Endodermal cell (in vitro differentiated cells): ENCODE measurements at regions not wholly inside any gene's neighbourhood (a gene's known extent, or its start where the extent isn't known, plus 50 kb on each side); places are given as distances from the start of the nearest gene placed in this dataset.
"Not testable (repeated sequence)": the region's sequence is repeated elsewhere in the genome, so short reads cannot be mapped to it uniquely, and the experiment has no call there.

Experiments used
- DNase-seq: peaks from one replicate; pipeline ENCODE4 v3.0.0-alpha.2; 2017
- H3K27ac ChIP-seq: 2 replicates; pipeline ENCODE4 v1.5.1; 2013; ENCODE audit warnings: mild to moderate bottlenecking, low read depth, low read length, moderate library complexity
- H3K27me3 ChIP-seq: 2 replicates; pipeline ENCODE4 v1.6.1; 2013; ENCODE audit warnings: mild to moderate bottlenecking, low read length, moderate library complexity; ENCODE audit not compliant: insufficient read depth, control insufficient read depth, poor library complexity, severe bottlenecking
- H3K36me3 ChIP-seq: 2 replicates; pipeline ENCODE4 v1.7.0; 2013; ENCODE audit warnings: mild to moderate bottlenecking, low read length, moderate library complexity; ENCODE audit not compliant: control insufficient read depth, insufficient read depth
- H3K4me1 ChIP-seq: one replicate; pipeline ENCODE4 v1.7.0; 2013; ENCODE audit warnings: low read length; ENCODE audit not compliant: control insufficient read depth, insufficient read depth
- H3K4me3 ChIP-seq: 2 replicates; pipeline ENCODE4 v1.5.1; 2013; ENCODE audit warnings: mild to moderate bottlenecking, low read length, moderate library complexity
- H3K9ac ChIP-seq: 2 replicates; pipeline ENCODE4 v1.6.1; 2013; ENCODE audit warnings: mild to moderate bottlenecking, low read length, moderate library complexity; ENCODE audit not compliant: poor library complexity, severe bottlenecking; ENCODE audit errors: extremely low read depth
- H3K9me3 ChIP-seq: 2 replicates; pipeline ENCODE4 v1.6.1; 2013; ENCODE audit warnings: mild to moderate bottlenecking, low read length, moderate library complexity; ENCODE audit not compliant: control insufficient read depth
- H3K27ac Mint-ChIP-seq: 2 replicates; pipeline ENCODE4 v1.8.0; 2020; ENCODE audit warnings: mixed read lengths
- H3K27me3 Mint-ChIP-seq: 2 replicates; pipeline ENCODE4 v1.8.0; 2021; ENCODE audit warnings: mild to moderate bottlenecking, mixed read lengths; ENCODE audit not compliant: insufficient read depth
- H3K36me3 Mint-ChIP-seq: 2 replicates; pipeline ENCODE4 v1.8.0; 2020; ENCODE audit warnings: low read depth, mixed read lengths
- H3K4me1 Mint-ChIP-seq: 2 replicates; pipeline ENCODE4 v1.8.0; 2020; ENCODE audit warnings: mixed read lengths
- H3K4me3 Mint-ChIP-seq: 2 replicates; pipeline ENCODE4 v1.8.0; 2020; ENCODE audit warnings: mild to moderate bottlenecking, moderate library complexity, mixed read lengths
- H3K9me3 Mint-ChIP-seq: 2 replicates; pipeline ENCODE4 v1.8.0; 2020; ENCODE audit warnings: mild to moderate bottlenecking, mixed read lengths
- WGBS, 2 experiments: methylation state at CpG; one replicate each; pipeline versions ENCODE4 v1.1.5 to v1.1.7; 2013; ENCODE audit warnings: missing lambda C conversion rate in 2 of 2, mixed read lengths in 1 of 2; ENCODE audit not compliant: insufficient coverage in 1 of 2, insufficient read length in 1 of 2; 5-methylcytosine and 5-hydroxymethylcytosine counted together
- TF ChIP-seq, protein P1 (sequence below): fragments of 200-600 bp; sonication (generic); conservative IDR thresholded peaks from 2 replicates; pipeline ENCODE4 v1.5.0; 2021; ENCODE audit warnings: antibody characterized with exemption, mild to moderate bottlenecking

DNA sequence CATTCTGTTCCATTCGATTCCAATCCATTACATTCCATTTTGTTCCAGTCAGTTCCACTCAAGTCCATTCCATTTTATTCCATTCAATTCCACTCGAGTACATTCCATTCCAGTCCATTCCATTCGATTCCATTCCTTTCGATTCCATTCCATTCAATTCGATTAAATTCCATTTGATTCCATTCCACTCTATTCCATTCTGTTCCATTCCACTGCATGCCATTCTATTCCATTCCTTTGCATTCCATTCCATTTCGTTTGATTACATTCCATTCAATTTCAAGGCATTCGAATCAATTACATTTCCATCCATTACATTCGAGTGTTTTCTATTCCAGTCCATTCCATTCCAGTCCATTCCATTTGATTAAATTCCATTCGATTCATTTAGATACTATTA lies 2590.9 kb upstream of the TPTE start:
- H3K4me3 Mint-ChIP-seq, result not testable (repeated sequence)

DNA sequence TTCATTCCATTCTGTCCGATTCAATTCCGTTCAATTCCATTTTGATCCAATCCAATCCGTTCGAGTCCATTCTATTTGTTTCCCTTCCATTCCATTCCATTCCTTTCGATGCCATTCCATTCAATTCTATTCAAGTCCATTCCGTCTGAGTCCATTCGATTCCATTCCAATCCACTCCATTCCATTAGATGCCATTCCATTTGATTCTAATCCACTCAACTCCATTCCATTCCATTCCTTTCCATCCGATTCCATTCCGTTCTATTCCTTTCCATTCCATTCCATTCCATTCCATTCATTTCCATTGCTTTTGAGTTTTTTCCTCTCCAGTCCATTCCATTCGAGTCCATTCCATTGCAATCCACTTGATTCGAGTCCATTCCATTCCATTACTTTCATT lies 2589.3 kb upstream of the TPTE start:
- not testable (repeated sequence) for H3K36me3 ChIP-seq, DNase-seq, H3K27ac ChIP-seq, H3K4me1 ChIP-seq, H3K9ac ChIP-seq, H3K4me1 Mint-ChIP-seq, H3K9me3 Mint-ChIP-seq, H3K9me3 ChIP-seq, H3K27me3 Mint-ChIP-seq, H3K4me3 Mint-ChIP-seq, H3K27me3 ChIP-seq, H3K27ac Mint-ChIP-seq
- WGBS, 2 experiments, result 80 to 81% methylated on average over 11 of the region's 11 CpGs
- H3K4me3 ChIP-seq, result peak overlapping the region; percentile 17
- peaks cover 70% of the 10 kb centered on the region for H3K36me3 Mint-ChIP-seq

More for the DNA sequence above, 2590.9 kb upstream of the TPTE start:
- not testable (repeated sequence) for H3K27me3 Mint-ChIP-seq, H3K27ac Mint-ChIP-seq, H3K27me3 ChIP-seq, H3K36me3 ChIP-seq, H3K9ac ChIP-seq, H3K9me3 Mint-ChIP-seq, H3K27ac ChIP-seq, DNase-seq, H3K9me3 ChIP-seq, H3K4me1 Mint-ChIP-seq, H3K4me1 ChIP-seq
- H3K36me3 Mint-ChIP-seq, result peaks cover 66% of the 10 kb centered on the region
- 66 to 71% methylated on average over 9 of the region's 9 CpGs for WGBS, 2 experiments
- H3K4me3 ChIP-seq, result peak overlapping the region; percentile 17

DNA sequence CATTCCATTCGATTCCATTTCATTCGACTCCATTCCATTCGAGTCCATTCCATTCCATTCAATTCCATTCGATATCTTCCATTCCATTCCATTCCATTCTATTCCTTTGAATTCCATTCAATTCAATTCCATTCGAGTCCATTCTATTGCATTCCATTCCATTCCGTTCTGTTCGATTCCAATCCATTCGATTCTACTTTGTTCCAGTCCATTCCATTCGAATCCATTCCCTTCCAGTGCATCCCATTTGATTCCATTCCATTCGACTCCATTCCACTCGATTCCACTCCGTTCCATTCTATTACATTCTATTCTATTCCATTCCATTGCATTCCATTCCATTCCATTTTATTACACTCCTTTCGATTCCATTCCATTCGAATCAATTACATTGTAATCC lies 2588.5 kb upstream of the TPTE start:
- H3K9me3 ChIP-seq, H3K9me3 Mint-ChIP-seq, H3K27ac Mint-ChIP-seq, H3K27ac ChIP-seq, H3K36me3 ChIP-seq, H3K4me1 Mint-ChIP-seq, H3K4me1 ChIP-seq, H3K27me3 ChIP-seq, DNase-seq, H3K4me3 Mint-ChIP-seq, H3K27me3 Mint-ChIP-seq, H3K9ac ChIP-seq: not testable (repeated sequence)
- 75 to 77% methylated on average over 14 of the region's 14 CpGs for WGBS, 2 experiments
- peak overlapping the region; percentile 17 for H3K4me3 ChIP-seq
- peaks cover 72% of the 10 kb centered on the region for H3K36me3 Mint-ChIP-seq

DNA sequence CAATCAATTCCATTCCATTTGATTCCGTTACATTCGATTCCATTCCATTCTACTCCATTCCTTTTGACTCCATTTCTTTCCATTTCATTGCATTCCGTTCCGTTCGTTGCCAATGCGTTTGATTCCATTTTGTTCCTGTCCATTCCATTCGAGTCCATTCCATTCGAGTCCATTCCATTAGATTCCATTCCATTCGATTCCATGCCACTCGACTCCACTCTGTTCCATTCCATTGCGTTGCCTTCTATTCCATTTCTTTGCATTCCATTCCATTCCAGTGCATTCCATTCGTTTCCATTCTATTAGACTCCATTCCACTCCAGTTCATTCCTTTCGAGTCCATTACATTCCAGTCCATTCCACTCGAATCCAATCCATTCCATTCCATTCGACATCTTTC lies 2587.5 kb upstream of the TPTE start:
- no peak overlapping the region for H3K9ac ChIP-seq
- Mint-ChIP-seq H3K4me1 (no peaks in the 10 kb centered on the region), H3K27me3 (no peaks in the 10 kb centered on the region), H3K9me3 (no peaks in the 10 kb centered on the region), H3K27ac (no peak overlapping the region), H3K36me3 (peaks cover 67% of the 10 kb centered on the region), H3K4me3 (no peak overlapping the region)
- H3K4me1 ChIP-seq, result no peaks in the 10 kb centered on the region
- WGBS, 2 experiments, result 76 to 82% methylated on average over 15 of the region's 15 CpGs
- TF ChIP-seq, protein P1, sequence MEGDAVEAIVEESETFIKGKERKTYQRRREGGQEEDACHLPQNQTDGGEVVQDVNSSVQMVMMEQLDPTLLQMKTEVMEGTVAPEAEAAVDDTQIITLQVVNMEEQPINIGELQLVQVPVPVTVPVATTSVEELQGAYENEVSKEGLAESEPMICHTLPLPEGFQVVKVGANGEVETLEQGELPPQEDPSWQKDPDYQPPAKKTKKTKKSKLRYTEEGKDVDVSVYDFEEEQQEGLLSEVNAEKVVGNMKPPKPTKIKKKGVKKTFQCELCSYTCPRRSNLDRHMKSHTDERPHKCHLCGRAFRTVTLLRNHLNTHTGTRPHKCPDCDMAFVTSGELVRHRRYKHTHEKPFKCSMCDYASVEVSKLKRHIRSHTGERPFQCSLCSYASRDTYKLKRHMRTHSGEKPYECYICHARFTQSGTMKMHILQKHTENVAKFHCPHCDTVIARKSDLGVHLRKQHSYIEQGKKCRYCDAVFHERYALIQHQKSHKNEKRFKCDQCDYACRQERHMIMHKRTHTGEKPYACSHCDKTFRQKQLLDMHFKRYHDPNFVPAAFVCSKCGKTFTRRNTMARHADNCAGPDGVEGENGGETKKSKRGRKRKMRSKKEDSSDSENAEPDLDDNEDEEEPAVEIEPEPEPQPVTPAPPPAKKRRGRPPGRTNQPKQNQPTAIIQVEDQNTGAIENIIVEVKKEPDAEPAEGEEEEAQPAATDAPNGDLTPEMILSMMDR, result no peak
- H3K36me3 ChIP-seq, result no peaks in the 10 kb centered on the region
- H3K9me3 ChIP-seq, result no peaks in the 10 kb centered on the region
- no peak overlapping the region for H3K27ac ChIP-seq
- peak overlapping the region; percentile 17 for H3K4me3 ChIP-seq
- H3K27me3 ChIP-seq, result no peaks in the 10 kb centered on the region
- DNase-seq, result no peak

DNA sequence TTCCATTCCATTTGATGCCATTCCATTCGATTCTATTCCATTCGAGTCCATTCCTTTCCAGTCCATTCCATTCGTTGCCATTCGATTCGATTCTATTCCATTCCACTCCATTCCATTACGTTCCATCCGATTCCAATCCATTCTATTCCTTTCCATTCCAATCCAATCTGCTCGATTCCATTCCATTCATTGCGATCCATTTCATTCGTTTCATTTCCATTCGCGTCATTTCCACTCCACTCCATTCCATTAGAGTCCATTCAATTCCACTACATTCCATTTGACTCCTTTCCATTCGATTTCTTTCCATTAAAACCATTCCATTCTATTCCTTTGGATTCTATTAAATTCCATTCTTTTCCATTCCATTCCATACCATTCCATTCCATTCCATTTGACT lies 2584.1 kb upstream of the TPTE start:
- not testable (repeated sequence) for H3K9ac ChIP-seq, DNase-seq, H3K4me1 Mint-ChIP-seq, H3K9me3 ChIP-seq, H3K9me3 Mint-ChIP-seq, H3K27ac Mint-ChIP-seq, H3K27me3 ChIP-seq, H3K27ac ChIP-seq, H3K4me3 Mint-ChIP-seq, H3K27me3 Mint-ChIP-seq, H3K4me1 ChIP-seq, H3K36me3 ChIP-seq
- WGBS, 2 experiments, result 87 to 88% methylated on average over 13 of the region's 13 CpGs
- peaks cover 78% of the 10 kb centered on the region for H3K36me3 Mint-ChIP-seq
- H3K4me3 ChIP-seq, result peak overlapping the region; percentile 17

DNA sequence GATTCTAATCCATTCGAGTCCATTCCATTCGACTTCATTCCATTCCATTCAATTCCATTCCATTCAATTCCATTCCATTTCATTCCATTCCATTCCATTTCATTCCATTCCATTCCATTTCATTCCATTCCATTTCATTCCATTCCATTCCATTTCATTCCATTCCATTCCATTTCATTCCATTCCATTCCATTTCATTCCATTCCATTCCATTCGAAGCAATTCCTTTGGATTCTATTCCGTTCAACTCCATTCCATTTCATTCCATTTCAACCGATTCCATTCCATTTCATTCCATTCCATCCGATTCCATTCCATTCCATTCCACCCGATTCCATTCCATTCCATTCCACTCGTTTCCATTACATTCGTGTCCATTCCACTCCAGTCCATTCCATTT lies 2583.2 kb upstream of the TPTE start:
- H3K27me3 Mint-ChIP-seq, H3K4me1 ChIP-seq, H3K9me3 Mint-ChIP-seq, H3K27ac Mint-ChIP-seq, H3K27me3 ChIP-seq, H3K4me3 Mint-ChIP-seq, H3K4me1 Mint-ChIP-seq, H3K9me3 ChIP-seq, H3K36me3 ChIP-seq, DNase-seq, H3K27ac ChIP-seq, H3K9ac ChIP-seq: not testable (repeated sequence)
- peaks cover 77% of the 10 kb centered on the region for H3K36me3 Mint-ChIP-seq
- H3K4me3 ChIP-seq, result peak overlapping the region; percentile 17
- 77 to 79% methylated on average over 9 of the region's 9 CpGs for WGBS, 2 experiments

DNA sequence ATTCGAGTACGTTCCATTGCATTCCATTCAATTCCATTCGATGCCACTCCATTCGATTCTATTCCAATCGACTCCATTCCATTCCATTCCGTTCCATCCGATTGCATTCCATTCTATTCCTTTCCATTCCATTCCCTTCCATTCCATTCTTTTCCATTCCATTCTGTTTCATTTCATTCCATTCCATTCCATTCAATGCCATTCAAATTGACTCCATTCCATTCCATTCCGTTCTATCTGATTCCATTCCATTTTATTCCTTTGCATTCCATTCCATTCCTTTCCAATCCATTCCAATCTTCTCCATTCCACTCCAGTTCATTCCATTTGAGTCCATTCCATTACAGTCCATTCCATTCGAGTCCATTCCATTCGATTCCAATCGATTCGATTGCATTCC lies 2580.0 kb upstream of the TPTE start:
- DNase-seq, H3K27ac Mint-ChIP-seq, H3K4me1 ChIP-seq, H3K4me1 Mint-ChIP-seq, H3K27me3 Mint-ChIP-seq, H3K4me3 Mint-ChIP-seq, H3K9me3 ChIP-seq, H3K9ac ChIP-seq, H3K27ac ChIP-seq, H3K9me3 Mint-ChIP-seq, H3K27me3 ChIP-seq, H3K36me3 ChIP-seq: not testable (repeated sequence)
- peaks cover 73% of the 10 kb centered on the region for H3K36me3 Mint-ChIP-seq
- peak overlapping the region; percentile 17 for H3K4me3 ChIP-seq
- WGBS, 2 experiments, result 79 to 81% methylated on average over 12 of the region's 12 CpGs
